ENCODE measurements at regions not wholly inside any gene's neighbourhood (a gene's known extent, or its start where the extent isn't known, plus 50 kb on each side); places are given as distances from the start of the nearest gene placed in this dataset.

GRCh38 chrX:35590210-35590609 lies 207.9 kb upstream of the MAGEB16 start:
- TF ChIP-seq ZNF785 (tag by site-specific recombination; IDR thresholded peaks at IDR 0.05) (no peak), ZNF146 (tag by site-specific recombination; IDR thresholded peaks at IDR 0.05) (no peak), ZEB2 (tag by site-specific recombination; IDR thresholded peaks at IDR 0.05) (no peak), ZNF274 (IDR thresholded peaks at IDR 0.05; ENCODE audit: low read length) (no peak), ZNF274 (tag by site-specific recombination; IDR thresholded peaks at IDR 0.05; ENCODE audit: borderline replicate concordance) (no peak), KLF10 (tag by site-specific recombination; IDR thresholded peaks at IDR 0.05) (no peak), ZNF354C (tag by site-specific recombination; IDR thresholded peaks at IDR 0.05; ENCODE audit: borderline replicate concordance, low read depth) (no peak), YY2 (tag by site-specific recombination; IDR thresholded peaks at IDR 0.05) (no peak), PRDM6 (tag by site-specific recombination; IDR thresholded peaks at IDR 0.05) (no peak), ZNF654 (tag by site-specific recombination; IDR thresholded peaks at IDR 0.05; ENCODE audit: low read depth) (no peak), ZNF350 (tag by site-specific recombination; IDR thresholded peaks at IDR 0.05) (no peak), TRIM28 (IDR thresholded peaks at IDR 0.05; ENCODE audit: borderline replicate concordance, low read length) (no peak), ZNF311 (tag by site-specific recombination; IDR thresholded peaks at IDR 0.05; ENCODE audit: borderline replicate concordance) (no peak)
- TF ChIP-seq, protein P1, sequence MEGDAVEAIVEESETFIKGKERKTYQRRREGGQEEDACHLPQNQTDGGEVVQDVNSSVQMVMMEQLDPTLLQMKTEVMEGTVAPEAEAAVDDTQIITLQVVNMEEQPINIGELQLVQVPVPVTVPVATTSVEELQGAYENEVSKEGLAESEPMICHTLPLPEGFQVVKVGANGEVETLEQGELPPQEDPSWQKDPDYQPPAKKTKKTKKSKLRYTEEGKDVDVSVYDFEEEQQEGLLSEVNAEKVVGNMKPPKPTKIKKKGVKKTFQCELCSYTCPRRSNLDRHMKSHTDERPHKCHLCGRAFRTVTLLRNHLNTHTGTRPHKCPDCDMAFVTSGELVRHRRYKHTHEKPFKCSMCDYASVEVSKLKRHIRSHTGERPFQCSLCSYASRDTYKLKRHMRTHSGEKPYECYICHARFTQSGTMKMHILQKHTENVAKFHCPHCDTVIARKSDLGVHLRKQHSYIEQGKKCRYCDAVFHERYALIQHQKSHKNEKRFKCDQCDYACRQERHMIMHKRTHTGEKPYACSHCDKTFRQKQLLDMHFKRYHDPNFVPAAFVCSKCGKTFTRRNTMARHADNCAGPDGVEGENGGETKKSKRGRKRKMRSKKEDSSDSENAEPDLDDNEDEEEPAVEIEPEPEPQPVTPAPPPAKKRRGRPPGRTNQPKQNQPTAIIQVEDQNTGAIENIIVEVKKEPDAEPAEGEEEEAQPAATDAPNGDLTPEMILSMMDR (tag by site-specific recombination; IDR thresholded peaks at IDR 0.05), result no peak
- TF ChIP-seq, protein P2, sequence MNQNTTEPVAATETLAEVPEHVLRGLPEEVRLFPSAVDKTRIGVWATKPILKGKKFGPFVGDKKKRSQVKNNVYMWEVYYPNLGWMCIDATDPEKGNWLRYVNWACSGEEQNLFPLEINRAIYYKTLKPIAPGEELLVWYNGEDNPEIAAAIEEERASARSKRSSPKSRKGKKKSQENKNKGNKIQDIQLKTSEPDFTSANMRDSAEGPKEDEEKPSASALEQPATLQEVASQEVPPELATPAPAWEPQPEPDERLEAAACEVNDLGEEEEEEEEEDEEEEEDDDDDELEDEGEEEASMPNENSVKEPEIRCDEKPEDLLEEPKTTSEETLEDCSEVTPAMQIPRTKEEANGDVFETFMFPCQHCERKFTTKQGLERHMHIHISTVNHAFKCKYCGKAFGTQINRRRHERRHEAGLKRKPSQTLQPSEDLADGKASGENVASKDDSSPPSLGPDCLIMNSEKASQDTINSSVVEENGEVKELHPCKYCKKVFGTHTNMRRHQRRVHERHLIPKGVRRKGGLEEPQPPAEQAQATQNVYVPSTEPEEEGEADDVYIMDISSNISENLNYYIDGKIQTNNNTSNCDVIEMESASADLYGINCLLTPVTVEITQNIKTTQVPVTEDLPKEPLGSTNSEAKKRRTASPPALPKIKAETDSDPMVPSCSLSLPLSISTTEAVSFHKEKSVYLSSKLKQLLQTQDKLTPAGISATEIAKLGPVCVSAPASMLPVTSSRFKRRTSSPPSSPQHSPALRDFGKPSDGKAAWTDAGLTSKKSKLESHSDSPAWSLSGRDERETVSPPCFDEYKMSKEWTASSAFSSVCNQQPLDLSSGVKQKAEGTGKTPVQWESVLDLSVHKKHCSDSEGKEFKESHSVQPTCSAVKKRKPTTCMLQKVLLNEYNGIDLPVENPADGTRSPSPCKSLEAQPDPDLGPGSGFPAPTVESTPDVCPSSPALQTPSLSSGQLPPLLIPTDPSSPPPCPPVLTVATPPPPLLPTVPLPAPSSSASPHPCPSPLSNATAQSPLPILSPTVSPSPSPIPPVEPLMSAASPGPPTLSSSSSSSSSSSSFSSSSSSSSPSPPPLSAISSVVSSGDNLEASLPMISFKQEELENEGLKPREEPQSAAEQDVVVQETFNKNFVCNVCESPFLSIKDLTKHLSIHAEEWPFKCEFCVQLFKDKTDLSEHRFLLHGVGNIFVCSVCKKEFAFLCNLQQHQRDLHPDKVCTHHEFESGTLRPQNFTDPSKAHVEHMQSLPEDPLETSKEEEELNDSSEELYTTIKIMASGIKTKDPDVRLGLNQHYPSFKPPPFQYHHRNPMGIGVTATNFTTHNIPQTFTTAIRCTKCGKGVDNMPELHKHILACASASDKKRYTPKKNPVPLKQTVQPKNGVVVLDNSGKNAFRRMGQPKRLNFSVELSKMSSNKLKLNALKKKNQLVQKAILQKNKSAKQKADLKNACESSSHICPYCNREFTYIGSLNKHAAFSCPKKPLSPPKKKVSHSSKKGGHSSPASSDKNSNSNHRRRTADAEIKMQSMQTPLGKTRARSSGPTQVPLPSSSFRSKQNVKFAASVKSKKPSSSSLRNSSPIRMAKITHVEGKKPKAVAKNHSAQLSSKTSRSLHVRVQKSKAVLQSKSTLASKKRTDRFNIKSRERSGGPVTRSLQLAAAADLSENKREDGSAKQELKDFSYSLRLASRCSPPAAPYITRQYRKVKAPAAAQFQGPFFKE (tag by site-specific recombination; IDR thresholded peaks at IDR 0.05; ENCODE audit: borderline replicate concordance), result no peak

Data from HEK293 (cell line).